HEK293T (cell line): ENCODE measurements at regions not wholly inside any gene's neighbourhood (a gene's known extent, or its start where the extent isn't known, plus 50 kb on each side); places are given as distances from the start of the nearest gene placed in this dataset.

ENCODE experiments used
- ARNT ChIP-seq: fragments of 450-650 bp; IDR thresholded peaks from 2 replicates; pipeline ENCODE4 v1.6.1; 2017; ENCODE audit warnings: mild to moderate bottlenecking
- BHLHE40 ChIP-seq: fragments of 450-650 bp; IDR thresholded peaks from 2 replicates; pipeline ENCODE4 v1.6.1; 2016; ENCODE audit warnings: mild to moderate bottlenecking, moderate library complexity, borderline replicate concordance
- CTBP1 ChIP-seq: fragments of 450-650 bp; IDR thresholded peaks from 2 replicates; pipeline ENCODE4 v1.6.1; 2016; ENCODE audit warnings: borderline replicate concordance
- ELF4 ChIP-seq: fragments of 450-650 bp; IDR thresholded peaks from 2 replicates; pipeline ENCODE4 v1.6.1; 2017; ENCODE audit warnings: antibody characterized with exemption
- FOXA1 ChIP-seq: fragments of 450-650 bp; IDR thresholded peaks from 2 replicates; pipeline ENCODE4 v1.6.1; 2016; ENCODE audit warnings: mild to moderate bottlenecking
- FOXK2 ChIP-seq: fragments of 450-650 bp; IDR thresholded peaks from 2 replicates; pipeline ENCODE4 v1.6.1; 2016; ENCODE audit warnings: mild to moderate bottlenecking
- HDGF ChIP-seq: fragments of 450-650 bp; IDR thresholded peaks from 2 replicates; pipeline ENCODE4 v1.6.1; 2017; ENCODE audit warnings: antibody characterized with exemption, borderline replicate concordance
- L3MBTL2 ChIP-seq: fragments of 450-650 bp; conservative IDR thresholded peaks from 2 replicates; pipeline ENCODE4 v1.6.1; 2016; ENCODE audit warnings: mild to moderate bottlenecking
- NFRKB ChIP-seq: fragments of 450-650 bp; IDR thresholded peaks from 2 replicates; pipeline ENCODE4 v1.6.1; 2016; ENCODE audit warnings: mild to moderate bottlenecking, moderate library complexity
- SP1 ChIP-seq: fragments of 450-650 bp; IDR thresholded peaks from 2 replicates; pipeline ENCODE4 v1.6.1; 2017
- SUZ12 ChIP-seq: fragments of 450-650 bp; IDR thresholded peaks from 2 replicates; pipeline ENCODE4 v1.6.1; 2016; ENCODE audit warnings: mild to moderate bottlenecking
- TARDBP ChIP-seq: fragments of 450-650 bp; IDR thresholded peaks from 2 replicates; pipeline ENCODE4 v1.6.1; 2016

GRCh38 chr4:138107023-138107422 is 135.1 kb downstream of the SLC7A11 start:
- TF ChIP-seq L3MBTL2 (no peak), SUZ12 (no peak), ELF4 (no peak), BHLHE40 (no peak), NFRKB (no peak), FOXK2 (no peak), CTBP1 (no peak), FOXA1 (no peak), ARNT (no peak), TARDBP (no peak), HDGF (no peak), SP1 (no peak)
